NCI-H146 treated with DMSO at 0.1 percent for 48 hours (cell line): ENCODE measurements at regions not wholly inside any gene's neighbourhood (a gene's known extent, or its start where the extent isn't known, plus 50 kb on each side); places are given as distances from the start of the nearest gene placed in this dataset.
"Not testable (repeated sequence)": the region's sequence is repeated elsewhere in the genome, so short reads cannot be mapped to it uniquely, and the experiment has no call there.

ENCODE experiments used
- DNase-seq: peaks from one replicate; lab custom pipeline; 2025; ENCODE audit not compliant: unreplicated experiment; lab: John Stamatoyannopoulos, UW

- no peak for DNase-seq
Observed at GRCh38 chrX:42175843-42176242, 252.5 kb upstream of the CASK start.

GRCh38 chrX:42157923-42158322, 234.6 kb upstream of the CASK start:
- DNase-seq: not testable (repeated sequence)

- DNase-seq: no peak
Observed at GRCh38 chrX:42151808-42152207, 228.5 kb upstream of the CASK start.

- DNase-seq: no peak
Observed at GRCh38 chrX:42149765-42150164, 226.4 kb upstream of the CASK start.

GRCh38 chrX:42149281-42149680, 225.9 kb upstream of the CASK start:
- no peak for DNase-seq

- DNase-seq: no peak
Observed at GRCh38 chrX:42143866-42144592, 220.7 kb upstream of the CASK start.

GRCh38 chrX:42140320-42140719, 217.0 kb upstream of the CASK start:
- no peak for DNase-seq

GRCh38 chrX:42135583-42136228, 212.4 kb upstream of the CASK start:
- DNase-seq: no peak

- DNase-seq: no peak
Observed at GRCh38 chrX:42131856-42132255, 208.5 kb upstream of the CASK start.

- DNase-seq: no peak
Observed at GRCh38 chrX:42129022-42129940, 205.9 kb upstream of the CASK start.

- no peak for DNase-seq
Observed at GRCh38 chrX:42128587-42128986, 205.2 kb upstream of the CASK start.

- DNase-seq: no peak
Observed at GRCh38 chrX:42128020-42128419, 204.7 kb upstream of the CASK start.

GRCh38 chrX:42127563-42127962, 204.2 kb upstream of the CASK start:
- peak; percentile 64 for DNase-seq

GRCh38 chrX:42123369-42123768, 200.0 kb upstream of the CASK start:
- no peak for DNase-seq

GRCh38 chrX:42119076-42119475, 195.7 kb upstream of the CASK start:
- peak; percentile 89 for DNase-seq

GRCh38 chrX:42117318-42117717, 194.0 kb upstream of the CASK start:
- DNase-seq: no peak

- DNase-seq: no peak
Observed at GRCh38 chrX:42109428-42109827, 186.1 kb upstream of the CASK start.

GRCh38 chrX:42107495-42108488, 184.4 kb upstream of the CASK start:
- DNase-seq: no peak

- no peak for DNase-seq
Observed at GRCh38 chrX:42106556-42106955, 183.2 kb upstream of the CASK start.

- DNase-seq: no peak
Observed at GRCh38 chrX:42102586-42103282, 179.4 kb upstream of the CASK start.
